H7 (cell line): ENCODE measurements at regions not wholly inside any gene's neighbourhood (a gene's known extent, or its start where the extent isn't known, plus 50 kb on each side); places are given as distances from the start of the nearest gene placed in this dataset.
A peak's percentile ranks its signal among the peaks of the same experiment; 100 is the strongest.

ENCODE experiments used
- DNase-seq: peaks from one replicate; pipeline ENCODE4 v3.0.0; 2012
- H3K27me3 ChIP-seq: 2 replicates; pipeline ENCODE4 v1.6.0; 2011; ENCODE audit warnings: mild to moderate bottlenecking, low read length; ENCODE audit not compliant: control insufficient read depth, insufficient read depth
- H3K36me3 ChIP-seq: replicated peaks from 2 replicates; pipeline ENCODE4 v1.5.1; 2011; ENCODE audit warnings: low read length; ENCODE audit not compliant: control insufficient read depth, insufficient read depth
- H3K4me3 ChIP-seq: 2 replicates; pipeline ENCODE4 v1.5.1; 2011; ENCODE audit warnings: low read depth, mild to moderate bottlenecking, control low read depth, low read length, moderate library complexity; ENCODE audit not compliant: insufficient read depth

DNA sequence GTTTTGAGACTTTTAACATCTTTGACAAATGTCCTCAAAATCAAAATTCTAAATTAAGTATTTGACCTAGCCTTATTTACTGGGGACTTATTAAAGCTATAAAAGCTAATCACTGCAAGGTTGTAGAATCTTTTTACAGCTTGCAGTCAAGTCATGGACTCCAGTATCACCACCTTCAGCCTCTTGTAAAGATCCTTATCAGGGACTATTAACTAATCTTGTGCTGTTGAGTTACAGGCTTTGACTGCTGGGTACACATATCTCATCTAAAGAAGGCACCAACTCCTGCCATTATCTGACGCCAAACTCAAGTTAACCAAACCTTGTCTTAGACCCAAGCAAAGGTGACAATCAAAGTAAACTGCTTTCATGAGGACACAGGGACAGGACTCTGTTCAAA lies 621.0 kb upstream of the IGFBP3 start:
- H3K36me3 ChIP-seq: no peaks in the 10 kb centered on the region

DNA sequence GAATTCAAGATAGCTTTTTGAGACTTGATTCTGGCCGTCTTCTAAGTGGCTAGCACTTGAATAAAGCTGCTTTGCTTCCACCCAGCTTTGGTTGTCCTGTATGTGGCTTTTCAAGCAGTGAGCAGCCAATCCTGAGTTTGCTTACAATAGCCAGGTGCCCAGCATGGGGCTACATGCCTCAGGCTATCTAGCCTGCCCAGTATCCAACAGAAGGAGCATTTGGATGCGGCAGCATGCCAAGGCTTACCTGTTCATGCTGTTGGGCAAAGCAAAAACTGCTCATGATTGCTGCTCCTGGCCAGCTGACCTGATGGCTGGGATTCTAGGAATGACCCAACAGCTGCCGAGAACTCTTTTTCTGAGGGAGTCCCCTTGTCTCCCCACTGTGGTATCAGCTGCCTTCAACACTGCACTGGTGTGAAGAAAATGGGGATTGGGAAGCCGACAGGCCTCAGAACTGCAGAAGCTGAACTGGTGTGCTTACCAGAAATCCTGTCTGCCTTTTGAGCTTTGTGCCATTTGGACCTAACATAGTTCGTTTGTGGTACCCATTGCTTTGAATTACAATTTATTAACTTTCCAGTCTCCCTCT lies 618.9 kb upstream of the IGFBP3 start:
- no peaks in the 10 kb centered on the region for H3K36me3 ChIP-seq
- DNase-seq: peak; percentile 6

More for the DNA sequence above, 621.0 kb upstream of the IGFBP3 start:
- H3K27me3 ChIP-seq: no peaks in the 10 kb centered on the region; the same call in 1 of the 2 replicates
- DNase-seq: no peak
- H3K4me3 ChIP-seq: no peak overlapping the region

GRCh38 chr7:46537191-46537905 lies 616.3 kb upstream of the IGFBP3 start:
- DNase-seq: no peak
- peaks cover 26% of the 10 kb centered on the region for H3K27me3 ChIP-seq
- no peaks in the 10 kb centered on the region for H3K36me3 ChIP-seq
- no peak overlapping the region for H3K4me3 ChIP-seq

More for the DNA sequence above, 618.9 kb upstream of the IGFBP3 start:
- Histone ChIP-seq H3K4me3 (no peak overlapping the region), H3K27me3 (peaks cover 12% of the 10 kb centered on the region)

DNA sequence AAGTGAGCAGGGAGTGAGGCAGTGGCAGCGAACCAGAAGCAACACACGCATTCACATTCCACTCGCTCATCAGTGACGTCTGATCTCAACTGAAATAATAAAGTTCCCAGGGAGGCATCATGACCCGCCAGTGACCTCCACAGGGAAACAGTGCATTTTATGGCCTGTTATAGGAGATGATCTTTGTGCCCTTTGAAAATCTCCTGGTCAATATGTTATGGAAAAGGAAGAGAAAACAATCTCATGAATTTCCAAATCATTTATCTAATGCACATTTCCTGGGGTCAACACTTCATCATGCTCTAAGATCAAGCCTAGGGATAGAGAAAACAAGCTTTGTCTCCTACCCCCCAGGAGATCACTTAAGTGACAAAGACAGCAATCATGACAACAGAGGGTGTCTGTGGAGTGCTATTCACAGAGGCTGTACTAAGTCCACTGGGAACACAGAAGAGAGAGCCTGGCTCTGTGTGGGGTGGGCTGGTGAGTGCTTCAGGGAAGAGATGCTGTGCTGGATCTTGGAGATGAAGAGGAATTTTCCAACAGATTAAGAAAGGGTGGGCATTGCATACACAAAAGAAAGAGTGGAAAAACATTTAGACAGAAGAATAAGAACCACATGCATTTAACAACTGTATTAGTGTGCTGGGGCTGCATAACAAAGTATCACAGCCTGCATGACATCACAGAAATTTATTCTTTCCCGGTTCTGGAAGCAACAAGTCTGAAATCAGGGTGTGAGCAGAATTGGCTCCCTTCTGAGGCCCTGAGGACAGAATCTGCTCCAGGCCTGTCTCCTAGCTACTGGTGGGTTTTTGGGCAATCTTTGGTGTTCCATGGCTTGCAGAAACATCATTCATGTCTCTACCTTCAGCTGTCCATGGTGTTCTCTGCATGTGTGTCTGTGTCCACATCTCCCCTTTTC lies 613.9 kb upstream of the IGFBP3 start:
- Histone ChIP-seq H3K27me3 (peaks cover 29% of the 10 kb centered on the region), H3K4me3 (no peak overlapping the region), H3K36me3 (no peaks in the 10 kb centered on the region)
- DNase-seq: peak; percentile 4

DNA sequence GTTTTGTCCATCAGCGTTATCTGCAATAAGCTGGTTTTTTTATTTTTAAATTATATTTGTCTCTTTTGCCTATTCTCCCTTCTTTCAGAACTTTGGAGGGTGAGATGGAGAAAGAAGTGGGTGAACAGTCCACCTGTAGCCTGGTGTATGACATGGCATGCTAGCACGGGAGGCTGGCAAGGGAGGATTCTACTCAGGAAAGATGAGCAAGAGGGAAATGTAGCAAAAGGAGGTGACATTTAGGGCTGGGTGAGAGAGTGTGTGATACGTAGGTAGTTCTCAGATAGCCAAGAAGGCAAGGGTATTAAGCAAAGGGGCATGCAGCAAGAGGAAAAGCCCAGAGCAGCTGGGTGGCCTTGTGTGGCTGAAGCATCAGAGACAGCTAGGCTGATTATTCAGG lies 612.9 kb upstream of the IGFBP3 start:
- H3K36me3 ChIP-seq: no peaks in the 10 kb centered on the region
- peaks cover 29% of the 10 kb centered on the region for H3K27me3 ChIP-seq
- H3K4me3 ChIP-seq: no peak overlapping the region
- DNase-seq: no peak

- DNase-seq: no peak
- no peaks in the 10 kb centered on the region for H3K36me3 ChIP-seq
- no peak overlapping the region for H3K4me3 ChIP-seq
- peaks cover 29% of the 10 kb centered on the region for H3K27me3 ChIP-seq
Observed at GRCh38 chr7:46532571-46532970, 611.5 kb upstream of the IGFBP3 start.

GRCh38 chr7:46530081-46530750 lies 609.1 kb upstream of the IGFBP3 start:
- H3K4me3 ChIP-seq: no peak overlapping the region
- H3K27me3 ChIP-seq: peaks cover 18% of the 10 kb centered on the region
- DNase-seq: no peak
- H3K36me3 ChIP-seq: no peaks in the 10 kb centered on the region

DNA sequence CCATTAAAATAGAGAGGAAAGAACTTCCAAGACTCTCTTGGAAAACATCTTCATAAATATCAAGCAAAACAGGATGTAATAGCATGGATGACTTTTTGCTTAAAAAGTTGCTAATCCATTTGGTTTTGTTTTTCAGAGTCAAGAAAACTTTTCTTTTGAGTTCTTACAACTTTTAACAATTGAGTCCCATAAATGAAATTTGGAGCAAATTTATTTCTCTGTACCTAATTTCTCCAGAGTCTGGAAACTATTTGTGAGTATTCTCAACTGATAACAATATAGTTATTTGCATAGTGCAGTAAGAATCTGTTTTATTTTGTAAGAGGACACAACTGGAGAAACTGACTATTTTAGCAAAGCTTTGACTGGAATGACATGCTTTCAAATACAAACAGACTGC lies 606.3 kb upstream of the IGFBP3 start:
- Histone ChIP-seq H3K36me3 (no peaks in the 10 kb centered on the region), H3K4me3 (no peak overlapping the region), H3K27me3 (peaks cover 2% of the 10 kb centered on the region; the same call in 1 of the 2 replicates)
- no peak for DNase-seq

DNA sequence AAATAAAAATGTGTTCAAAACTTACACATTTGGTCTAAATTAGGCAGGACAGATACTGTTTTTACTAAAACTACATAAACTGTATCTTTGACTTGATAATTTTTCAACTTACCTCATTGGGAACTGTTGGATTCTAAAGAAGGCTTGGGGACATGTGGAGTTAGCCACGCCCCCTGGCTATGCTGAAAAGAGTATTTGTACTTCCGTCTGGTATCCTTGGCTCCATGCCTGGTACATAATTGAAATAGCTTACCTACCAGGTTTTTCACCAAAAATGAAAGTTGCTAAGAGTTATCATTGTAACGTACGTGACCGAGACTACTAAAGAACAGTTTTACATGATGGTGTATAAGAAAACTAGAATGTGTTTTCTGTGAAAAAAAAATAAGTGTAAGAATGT lies 604.8 kb upstream of the IGFBP3 start:
- Histone ChIP-seq H3K27me3 (no peaks in the 10 kb centered on the region; the same call in 1 of the 2 replicates), H3K4me3 (no peak overlapping the region), H3K36me3 (no peaks in the 10 kb centered on the region)
- DNase-seq: no peak

GRCh38 chr7:46524350-46524749 lies 603.3 kb upstream of the IGFBP3 start:
- Histone ChIP-seq H3K27me3 (no peaks in the 10 kb centered on the region), H3K36me3 (no peaks in the 10 kb centered on the region), H3K4me3 (no peak overlapping the region)
- DNase-seq: no peak

DNA sequence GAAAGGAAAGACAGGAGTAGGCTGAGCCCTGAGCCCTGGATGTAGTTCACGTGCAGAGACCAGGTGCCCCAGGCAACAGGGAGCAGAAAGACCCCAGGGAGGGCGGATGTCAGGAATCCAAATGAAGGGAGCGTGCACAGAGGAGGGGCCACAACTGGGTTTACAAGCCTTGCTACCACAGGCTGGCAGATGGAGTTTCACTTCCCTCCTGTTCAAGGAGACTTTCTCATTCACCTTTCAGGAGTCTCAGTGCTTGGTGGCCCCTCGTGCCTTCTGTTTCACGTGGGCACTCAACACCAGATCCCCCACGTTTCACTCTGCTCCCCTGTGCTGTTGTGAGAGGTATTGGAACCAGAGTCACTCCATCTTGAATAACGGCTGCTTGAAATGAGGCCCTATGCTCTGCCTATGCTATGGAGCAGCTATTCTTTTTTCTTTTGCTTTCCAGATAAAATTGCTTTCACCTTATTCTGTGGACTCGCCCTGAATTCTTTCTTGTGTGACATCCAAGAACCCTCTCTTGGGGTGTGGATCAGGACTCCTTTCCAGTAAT lies 601.4 kb upstream of the IGFBP3 start:
- no peak for DNase-seq
- no peaks in the 10 kb centered on the region for H3K27me3 ChIP-seq
- no peaks in the 10 kb centered on the region for H3K36me3 ChIP-seq
- no peak overlapping the region for H3K4me3 ChIP-seq

DNA sequence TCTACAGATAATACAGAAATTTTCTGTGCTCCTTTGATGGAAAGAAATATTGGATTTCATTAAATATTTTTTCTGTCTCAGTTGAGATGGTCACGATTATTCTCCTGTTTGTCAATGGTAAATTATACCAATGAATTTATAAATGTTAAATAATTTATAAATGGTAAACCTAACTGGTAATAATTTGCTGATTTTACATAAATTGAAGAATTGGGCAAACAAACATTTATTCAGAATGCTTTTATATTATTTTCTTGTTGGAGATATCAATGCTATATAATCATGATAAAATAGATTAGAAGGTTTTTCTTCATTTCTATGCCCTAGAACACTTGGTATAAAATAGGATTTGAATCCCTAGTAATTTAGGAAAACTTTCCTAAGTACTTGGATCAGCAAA lies 597.6 kb upstream of the IGFBP3 start:
- H3K27me3 ChIP-seq: no peaks in the 10 kb centered on the region
- no peak for DNase-seq
- no peak overlapping the region for H3K4me3 ChIP-seq
- H3K36me3 ChIP-seq: no peaks in the 10 kb centered on the region

- Histone ChIP-seq H3K36me3 (no peaks in the 10 kb centered on the region), H3K27me3 (no peaks in the 10 kb centered on the region), H3K4me3 (no peak overlapping the region)
- DNase-seq: no peak
Observed at GRCh38 chr7:46515844-46516590, 594.9 kb upstream of the IGFBP3 start.
